ENCODE measurements at regions not wholly inside any gene's neighbourhood (a gene's known extent, or its start where the extent isn't known, plus 50 kb on each side); places are given as distances from the start of the nearest gene placed in this dataset.

DNA sequence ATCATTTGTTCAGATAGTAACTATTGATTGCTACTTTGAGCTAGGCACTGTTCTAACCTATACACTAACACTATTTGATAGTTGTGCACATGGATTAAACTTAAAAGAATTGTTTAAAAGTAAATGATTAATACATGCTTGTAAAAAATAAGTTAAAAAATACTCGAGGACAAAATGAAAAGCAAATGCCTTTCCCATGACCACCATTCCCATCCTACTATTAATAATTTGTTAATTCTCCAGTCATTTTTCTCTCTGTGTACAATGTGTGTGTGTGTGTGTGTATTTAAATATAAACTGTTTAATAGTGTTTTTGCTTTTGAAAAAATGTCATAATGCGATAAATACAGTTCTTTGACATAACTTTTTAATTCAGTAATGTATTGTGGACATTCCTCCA, 78.7 kb upstream of the KCNMB2 start:
- TF ChIP-seq POLR2A (IDR thresholded peaks at IDR 0.05), result no peak
- TF ChIP-seq, protein P1, sequence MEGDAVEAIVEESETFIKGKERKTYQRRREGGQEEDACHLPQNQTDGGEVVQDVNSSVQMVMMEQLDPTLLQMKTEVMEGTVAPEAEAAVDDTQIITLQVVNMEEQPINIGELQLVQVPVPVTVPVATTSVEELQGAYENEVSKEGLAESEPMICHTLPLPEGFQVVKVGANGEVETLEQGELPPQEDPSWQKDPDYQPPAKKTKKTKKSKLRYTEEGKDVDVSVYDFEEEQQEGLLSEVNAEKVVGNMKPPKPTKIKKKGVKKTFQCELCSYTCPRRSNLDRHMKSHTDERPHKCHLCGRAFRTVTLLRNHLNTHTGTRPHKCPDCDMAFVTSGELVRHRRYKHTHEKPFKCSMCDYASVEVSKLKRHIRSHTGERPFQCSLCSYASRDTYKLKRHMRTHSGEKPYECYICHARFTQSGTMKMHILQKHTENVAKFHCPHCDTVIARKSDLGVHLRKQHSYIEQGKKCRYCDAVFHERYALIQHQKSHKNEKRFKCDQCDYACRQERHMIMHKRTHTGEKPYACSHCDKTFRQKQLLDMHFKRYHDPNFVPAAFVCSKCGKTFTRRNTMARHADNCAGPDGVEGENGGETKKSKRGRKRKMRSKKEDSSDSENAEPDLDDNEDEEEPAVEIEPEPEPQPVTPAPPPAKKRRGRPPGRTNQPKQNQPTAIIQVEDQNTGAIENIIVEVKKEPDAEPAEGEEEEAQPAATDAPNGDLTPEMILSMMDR (IDR thresholded peaks at IDR 0.05), result no peak
- Histone ChIP-seq H3K27me3 (no peaks in the 10 kb centered on the region), H3K9me3 (no peaks in the 10 kb centered on the region), H3K4me1 (no peaks in the 10 kb centered on the region), H3K4me3 (no peak overlapping the region), H3K27ac (no peak overlapping the region), H3K36me3 (no peaks in the 10 kb centered on the region)
- WGBS (ENCODE audit: insufficient coverage, low coverage, low lambda C conversion rate, missing lambda C conversion rate), result 48% methylated on average over 2 of the region's 2 CpGs
- DNase-seq (no peak), ATAC-seq (no peak)
- intact Hi-C loops (cut with DNase I), result no loop called here

DNA sequence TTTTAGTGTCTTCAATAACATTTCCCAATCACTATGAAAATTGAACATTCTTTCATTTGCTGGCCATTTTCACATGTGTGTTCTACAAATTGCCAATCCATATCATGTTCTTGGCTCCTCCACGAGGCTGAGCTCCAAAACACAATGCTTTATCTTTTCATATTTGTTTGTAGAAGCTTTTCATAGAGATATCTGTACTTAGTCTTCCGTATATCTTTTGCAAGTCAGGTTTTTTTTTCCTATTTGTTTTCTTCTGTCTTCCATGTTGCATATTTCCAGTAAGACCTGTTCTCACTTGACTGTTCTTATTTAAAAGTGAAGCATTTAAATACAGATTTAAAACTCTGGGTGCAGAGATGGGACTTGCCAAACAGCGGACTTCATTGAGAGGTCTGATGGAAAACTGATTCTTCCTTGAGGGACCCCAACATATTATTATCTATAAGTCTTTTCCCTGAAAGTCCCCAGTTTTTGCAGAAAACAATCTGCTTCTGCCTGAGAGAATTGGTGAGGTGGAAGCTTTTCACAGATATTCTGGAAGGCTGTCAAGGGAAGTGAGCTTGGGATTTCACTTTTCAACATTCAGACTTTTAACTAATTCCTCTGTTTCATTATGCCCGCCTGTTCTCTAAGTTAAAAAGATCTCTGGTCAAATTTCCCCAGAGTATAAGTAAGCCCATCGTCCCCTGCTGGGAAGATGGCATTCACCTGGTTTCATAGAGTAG, 77.8 kb upstream of the KCNMB2 start:
- Histone ChIP-seq H3K27me3 (no peaks in the 10 kb centered on the region), H3K4me3 (no peak overlapping the region), H3K36me3 (no peaks in the 10 kb centered on the region), H3K4me1 (no peaks in the 10 kb centered on the region), H3K27ac (no peak overlapping the region), H3K9me3 (no peaks in the 10 kb centered on the region)
- intact Hi-C loops (cut with DNase I), result no loop called here
- TF ChIP-seq, protein P1 (IDR thresholded peaks at IDR 0.05), result no peak
- no peak for TF ChIP-seq POLR2A (IDR thresholded peaks at IDR 0.05)
- DNase-seq (no peak), ATAC-seq (no peak)
- WGBS (ENCODE audit: insufficient coverage, low coverage, low lambda C conversion rate, missing lambda C conversion rate), result 50% methylated on average over 5 of the region's 5 CpGs

DNA sequence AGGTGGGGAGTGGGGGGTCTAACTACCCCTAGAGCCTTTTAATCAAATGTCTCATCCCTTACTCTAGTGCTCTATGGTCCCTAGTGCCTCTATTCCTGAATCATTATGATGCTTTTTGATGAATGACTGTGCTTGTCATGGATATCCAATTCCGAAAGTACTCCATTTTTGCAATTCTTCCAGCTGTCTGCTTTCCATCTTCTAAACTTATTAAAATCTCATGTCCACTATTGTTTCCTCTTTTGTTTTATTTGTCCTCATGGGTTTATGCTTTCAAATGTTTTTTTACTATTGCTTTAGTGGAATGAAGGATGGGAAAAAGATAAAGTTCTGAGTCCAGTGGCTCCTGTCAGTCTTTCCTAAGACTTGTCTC, 77.2 kb upstream of the KCNMB2 start:
- ATAC-seq (no peak), DNase-seq (no peak)
- Histone ChIP-seq H3K36me3 (no peaks in the 10 kb centered on the region), H3K27ac (no peak overlapping the region), H3K4me3 (no peak overlapping the region), H3K4me1 (no peaks in the 10 kb centered on the region), H3K9me3 (no peaks in the 10 kb centered on the region), H3K27me3 (no peaks in the 10 kb centered on the region)
- TF ChIP-seq, protein P1 (IDR thresholded peaks at IDR 0.05), result no peak
- TF ChIP-seq POLR2A (IDR thresholded peaks at IDR 0.05), result no peak
- 54% methylated on average over 1 of the region's 1 CpG for WGBS (ENCODE audit: insufficient coverage, low coverage, low lambda C conversion rate, missing lambda C conversion rate)
- intact Hi-C loops (cut with DNase I), result no loop called here

DNA sequence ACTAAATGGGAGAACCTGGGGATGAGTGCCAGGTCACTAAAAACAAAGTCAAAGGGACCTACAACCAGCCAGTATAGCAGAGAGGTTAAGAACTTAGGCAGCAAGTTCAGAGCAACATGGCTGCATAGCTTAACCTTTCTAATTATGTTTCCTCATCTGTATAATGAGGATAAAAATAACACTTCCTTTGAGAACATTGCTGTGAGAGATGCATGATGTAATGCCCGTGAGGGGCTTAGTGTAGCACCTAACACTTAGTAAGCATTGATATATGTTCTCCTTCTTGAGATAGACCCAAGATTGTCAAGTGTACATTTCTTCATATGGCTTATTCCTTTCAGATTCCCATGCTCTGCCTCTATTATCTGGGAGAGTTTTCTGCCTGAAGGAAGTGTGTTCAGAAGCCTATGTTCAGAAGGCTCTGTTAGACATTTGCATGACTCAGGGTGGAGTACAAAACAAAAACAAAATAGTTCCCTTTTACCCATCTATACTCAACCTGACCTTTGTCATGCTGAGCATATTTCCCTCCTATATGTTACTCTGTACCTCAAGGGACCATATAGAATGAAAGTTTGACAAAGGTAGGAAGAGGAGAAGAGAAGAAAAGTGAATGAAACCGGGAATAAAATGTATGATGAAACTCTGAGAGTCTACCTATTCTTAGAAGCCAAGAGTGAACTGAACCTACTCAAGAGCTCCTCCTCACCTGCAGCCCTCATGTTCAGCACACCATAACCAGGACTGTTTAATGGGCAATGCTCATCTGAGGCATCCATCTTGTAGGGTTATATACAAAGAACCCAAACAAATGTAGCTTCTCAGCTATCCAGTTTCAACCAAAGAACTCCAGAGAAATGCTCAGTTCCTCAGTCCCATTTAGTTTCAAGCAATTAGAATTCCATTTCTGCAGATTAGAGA, 70.7 kb upstream of the KCNMB2 start:
- 71% methylated on average over 2 of the region's 2 CpGs for WGBS (ENCODE audit: insufficient coverage, low coverage, low lambda C conversion rate, missing lambda C conversion rate)
- DNase-seq (no peak), ATAC-seq (no peak)
- Histone ChIP-seq H3K4me1 (no peaks in the 10 kb centered on the region), H3K36me3 (no peaks in the 10 kb centered on the region), H3K27ac (no peak overlapping the region), H3K9me3 (no peaks in the 10 kb centered on the region), H3K4me3 (no peak overlapping the region), H3K27me3 (no peaks in the 10 kb centered on the region)
- intact Hi-C loops (cut with DNase I), result no loop called here
- TF ChIP-seq, protein P1 (IDR thresholded peaks at IDR 0.05), result no peak
- no peak for TF ChIP-seq POLR2A (IDR thresholded peaks at IDR 0.05)
